ENCODE measurements at regions not wholly inside any gene's neighbourhood (a gene's known extent, or its start where the extent isn't known, plus 50 kb on each side); places are given as distances from the start of the nearest gene placed in this dataset.

DNA sequence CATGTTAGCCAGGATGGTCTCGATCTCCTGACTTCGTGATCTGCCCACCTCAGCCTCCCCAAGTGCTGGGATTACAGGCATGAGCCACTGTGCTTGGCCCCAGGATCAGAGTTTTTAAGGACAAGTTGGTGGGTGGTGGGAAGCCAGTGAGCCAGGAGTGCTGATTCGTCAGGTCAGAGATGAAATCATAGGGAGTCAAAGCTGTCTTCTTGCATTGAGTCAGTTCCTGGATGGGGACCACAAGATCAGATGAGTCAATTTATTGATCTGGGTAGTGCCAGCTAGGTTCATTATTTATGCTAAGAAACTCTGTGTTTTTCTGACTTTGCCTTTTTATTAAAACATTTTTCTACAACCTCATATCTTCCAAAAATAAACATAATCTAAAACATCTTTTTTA is 423.8 kb downstream of the ARL4A start:
- TF ChIP-seq, protein P1, sequence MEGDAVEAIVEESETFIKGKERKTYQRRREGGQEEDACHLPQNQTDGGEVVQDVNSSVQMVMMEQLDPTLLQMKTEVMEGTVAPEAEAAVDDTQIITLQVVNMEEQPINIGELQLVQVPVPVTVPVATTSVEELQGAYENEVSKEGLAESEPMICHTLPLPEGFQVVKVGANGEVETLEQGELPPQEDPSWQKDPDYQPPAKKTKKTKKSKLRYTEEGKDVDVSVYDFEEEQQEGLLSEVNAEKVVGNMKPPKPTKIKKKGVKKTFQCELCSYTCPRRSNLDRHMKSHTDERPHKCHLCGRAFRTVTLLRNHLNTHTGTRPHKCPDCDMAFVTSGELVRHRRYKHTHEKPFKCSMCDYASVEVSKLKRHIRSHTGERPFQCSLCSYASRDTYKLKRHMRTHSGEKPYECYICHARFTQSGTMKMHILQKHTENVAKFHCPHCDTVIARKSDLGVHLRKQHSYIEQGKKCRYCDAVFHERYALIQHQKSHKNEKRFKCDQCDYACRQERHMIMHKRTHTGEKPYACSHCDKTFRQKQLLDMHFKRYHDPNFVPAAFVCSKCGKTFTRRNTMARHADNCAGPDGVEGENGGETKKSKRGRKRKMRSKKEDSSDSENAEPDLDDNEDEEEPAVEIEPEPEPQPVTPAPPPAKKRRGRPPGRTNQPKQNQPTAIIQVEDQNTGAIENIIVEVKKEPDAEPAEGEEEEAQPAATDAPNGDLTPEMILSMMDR (IDR thresholded peaks at IDR 0.05): no peak
- TF ChIP-seq EZH2 (IDR thresholded peaks at IDR 0.05; ENCODE audit: borderline replicate concordance, insufficient read depth, low read depth, low read length, poor library complexity, severe bottlenecking): no peak
